Activated CD4-positive, alpha-beta T cell treated with anti-CD3 and anti-CD28 coated beads, Interleukin-2, Interleukin-6, amounts not matched to agents 100 ng/mL and 50 ng/mL, durations not matched to agents 16 hours and 8 hours (primary cell): ENCODE measurements at regions not wholly inside any gene's neighbourhood (a gene's known extent, or its start where the extent isn't known, plus 50 kb on each side); places are given as distances from the start of the nearest gene placed in this dataset.

Experiments used
- DNase-seq: peaks from one replicate; pipeline ENCODE4 v3.0.0-alpha.2; 2020

GRCh38 chr16:80066805-80067580, 466.5 kb upstream of the MAF start:
- no peak for DNase-seq

DNA sequence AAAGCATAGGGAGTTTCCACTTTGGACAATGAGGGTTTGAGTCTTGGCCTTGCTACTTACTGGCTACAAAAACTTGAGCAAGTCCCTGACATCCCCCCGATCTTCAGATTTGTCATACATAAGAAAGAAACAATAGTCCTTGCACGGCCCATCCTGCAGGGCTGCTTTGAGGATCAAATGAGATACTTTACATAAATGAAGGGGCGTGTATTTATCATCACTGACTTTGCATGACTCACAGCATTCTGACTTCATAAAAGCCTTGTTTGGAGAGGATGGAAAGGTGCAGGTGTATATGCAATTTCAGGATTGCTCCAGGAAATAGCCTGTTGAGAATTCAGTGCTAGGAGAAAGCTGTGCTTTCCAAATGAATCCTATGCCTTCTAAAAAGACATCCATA, 465.0 kb upstream of the MAF start:
- DNase-seq = no peak

GRCh38 chr16:80063713-80064069, 463.2 kb upstream of the MAF start:
- DNase-seq = no peak

- no peak for DNase-seq
Measured at GRCh38 chr16:80063031-80063712, 462.6 kb upstream of the MAF start.

GRCh38 chr16:80062361-80063030, 462.0 kb upstream of the MAF start:
- DNase-seq = no peak

DNA sequence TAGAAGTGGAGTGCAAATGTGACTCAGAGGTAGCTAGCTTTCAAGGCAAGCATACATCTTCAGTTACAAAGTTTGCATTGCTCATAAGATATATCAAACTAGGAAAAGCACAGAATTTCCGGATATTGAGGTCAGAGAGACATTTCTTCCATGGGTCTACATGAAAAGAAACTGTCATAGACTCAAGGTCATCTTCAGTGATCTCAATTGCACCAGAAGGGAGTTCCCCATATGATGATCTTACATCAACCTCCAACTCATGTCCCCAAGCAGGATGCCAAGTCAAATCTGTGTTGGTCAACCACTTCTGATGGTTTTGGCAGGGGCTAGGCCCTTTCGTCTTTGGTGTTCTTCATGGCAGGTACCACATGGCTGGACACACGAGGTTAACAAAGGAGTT, 459.9 kb upstream of the MAF start:
- peak; percentile 1 for DNase-seq

DNA sequence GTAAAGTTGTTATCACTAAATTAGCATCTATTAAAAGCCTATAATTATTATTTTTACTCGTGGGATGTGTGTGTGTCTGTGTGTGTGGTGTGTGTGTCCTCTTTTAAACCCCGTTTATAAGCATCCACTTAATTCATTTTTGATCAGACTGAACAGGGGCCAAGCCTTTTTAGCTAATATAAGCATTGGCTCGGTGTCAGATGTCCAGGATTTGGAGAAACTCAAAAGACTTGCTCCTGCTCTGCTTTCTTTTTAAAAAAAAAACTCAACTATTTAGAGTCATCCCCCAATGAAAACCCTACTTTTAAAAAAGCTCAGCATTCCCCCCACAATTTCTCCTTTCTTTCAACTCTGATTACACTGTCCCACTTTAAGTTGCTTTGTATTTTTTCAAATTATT, 459.3 kb upstream of the MAF start:
- no peak for DNase-seq

DNA sequence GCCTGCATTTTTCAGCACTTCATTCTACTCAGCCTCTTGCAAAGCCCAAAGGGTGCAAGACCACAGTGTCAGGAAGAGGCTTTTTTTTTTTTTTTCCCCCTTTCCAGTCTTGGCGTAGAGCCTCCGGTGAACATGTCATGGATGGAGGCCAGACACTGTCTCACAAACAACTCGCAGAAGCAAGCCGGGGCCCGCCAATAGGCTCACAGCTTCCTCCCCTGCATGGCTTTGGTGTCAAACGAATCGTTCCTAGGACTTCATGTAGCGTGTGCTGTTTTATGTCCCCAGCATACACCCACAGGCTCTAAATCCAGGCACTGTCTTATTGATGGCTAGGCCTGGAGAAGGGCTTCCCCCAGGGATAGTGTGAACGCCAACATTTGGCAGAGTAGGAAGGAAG, 457.7 kb upstream of the MAF start:
- DNase-seq = no peak

- DNase-seq = no peak
Measured at GRCh38 chr16:80056324-80056723, 455.8 kb upstream of the MAF start.

DNA sequence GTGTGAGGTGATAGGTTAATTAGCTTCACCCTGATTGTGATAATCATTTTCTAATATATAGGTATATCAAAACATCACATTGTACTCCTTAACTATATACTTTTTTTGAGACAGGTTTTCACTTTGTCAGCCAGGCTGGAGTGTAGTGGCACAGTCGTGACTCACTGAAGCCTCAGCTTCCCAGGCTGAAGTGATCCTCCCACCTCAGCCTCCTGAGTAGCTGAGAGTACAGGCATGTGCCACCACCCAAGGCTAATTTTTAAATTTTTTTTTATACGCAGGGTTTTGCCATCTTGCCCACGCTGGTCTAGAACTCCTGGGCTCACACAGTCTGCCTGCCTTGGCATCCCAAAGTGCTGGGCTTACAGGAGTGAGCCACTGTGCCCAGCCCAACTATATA, 455.3 kb upstream of the MAF start:
- DNase-seq = no peak

DNA sequence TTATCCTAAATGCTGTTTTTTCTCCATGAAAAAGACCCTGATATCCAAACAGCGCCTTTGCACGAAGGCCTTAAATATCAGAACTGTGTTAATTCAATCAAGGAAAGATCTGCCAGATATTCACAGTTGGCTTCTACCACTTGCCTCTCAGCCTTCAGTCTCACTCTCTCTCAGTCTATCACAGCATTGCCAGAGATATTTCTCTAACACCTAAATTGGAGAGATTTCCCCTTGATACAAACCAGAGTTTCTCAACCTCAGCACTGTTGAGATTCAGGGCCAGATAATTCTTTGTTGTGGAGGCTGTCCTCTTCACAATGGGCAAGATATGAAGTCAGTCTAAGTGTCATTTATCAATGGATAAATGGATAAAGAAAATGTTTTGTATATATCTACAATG, 454.1 kb upstream of the MAF start:
- no peak for DNase-seq

DNA sequence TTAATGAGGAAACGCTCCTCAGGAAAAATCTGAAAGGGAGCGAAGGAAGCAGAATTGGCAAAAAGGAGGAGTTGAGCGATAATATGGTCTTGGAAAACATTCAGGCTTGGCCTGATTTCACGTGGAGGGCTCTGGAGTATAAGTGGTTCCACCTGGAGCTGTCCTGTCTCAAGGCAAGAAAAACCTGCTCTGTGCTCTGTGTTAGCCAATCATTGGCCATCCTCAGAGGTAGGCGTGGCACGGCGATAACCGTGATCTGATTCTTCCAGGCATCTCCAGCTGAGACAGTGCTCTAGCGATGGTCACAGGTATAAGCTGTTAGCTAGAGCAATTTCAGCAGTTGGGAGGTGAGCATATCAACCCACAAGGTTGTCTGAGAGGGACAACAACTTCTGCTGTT, 450.5 kb upstream of the MAF start:
- DNase-seq = no peak

DNA sequence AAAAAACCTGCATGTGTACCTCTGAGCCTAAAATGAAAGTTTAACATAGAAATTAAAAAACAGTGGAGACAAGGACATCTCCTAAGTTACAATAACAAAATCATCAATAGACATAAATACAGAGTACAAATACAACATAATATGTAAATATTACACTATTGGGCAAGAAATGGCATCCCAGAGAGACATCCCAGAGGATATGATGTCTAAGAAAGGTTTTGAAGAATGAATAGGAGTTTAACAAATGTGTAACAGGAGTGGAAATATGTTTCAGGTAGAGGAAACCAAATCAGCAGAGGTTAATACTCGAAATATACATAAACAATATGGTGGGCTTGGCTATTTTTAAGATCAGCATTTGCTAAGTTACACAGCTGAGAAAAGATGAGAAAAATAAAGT, 447.7 kb upstream of the MAF start:
- no peak for DNase-seq

- DNase-seq = no peak
Measured at GRCh38 chr16:80047842-80048241, 447.3 kb upstream of the MAF start.

- no peak for DNase-seq
Measured at GRCh38 chr16:80046848-80047247, 446.3 kb upstream of the MAF start.

DNA sequence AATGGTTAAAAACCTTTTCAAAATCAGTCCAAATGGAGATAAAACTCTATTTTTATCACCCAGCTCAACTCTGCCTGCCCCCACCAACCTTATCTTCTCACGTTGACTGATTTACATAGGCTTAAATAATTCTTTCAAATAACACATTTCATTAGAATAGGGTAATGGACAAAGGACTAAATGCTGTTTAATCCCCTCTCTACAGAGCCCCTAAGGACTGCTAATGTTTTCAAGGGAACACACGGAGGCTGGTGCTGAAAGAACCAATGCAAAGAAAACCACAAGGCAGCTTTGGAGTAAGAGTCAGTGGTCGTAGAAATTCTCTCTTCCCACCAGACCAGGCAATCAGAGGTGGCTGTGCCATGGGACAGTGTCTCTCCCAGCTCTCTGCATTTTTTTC, 445.7 kb upstream of the MAF start:
- no peak for DNase-seq

DNA sequence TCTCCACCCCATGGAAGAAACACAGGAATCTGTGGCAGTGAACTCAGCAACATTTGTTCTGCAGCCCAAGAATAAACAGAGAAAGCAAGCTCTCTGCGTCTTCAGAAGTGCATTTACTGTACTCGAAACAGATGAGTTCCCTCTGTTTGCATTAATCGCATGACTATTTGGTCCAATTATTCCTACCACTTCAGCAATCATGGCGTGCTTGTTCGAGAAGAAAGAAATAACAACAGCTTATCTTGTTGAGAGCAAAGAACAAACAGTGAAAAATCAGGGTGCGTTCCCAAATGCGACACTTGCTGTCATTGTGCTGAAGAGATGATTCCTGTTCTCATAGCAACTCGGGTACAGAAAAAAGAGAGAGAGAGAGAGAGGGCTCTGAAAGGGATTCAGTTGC, 445.3 kb upstream of the MAF start:
- DNase-seq = no peak

GRCh38 chr16:80041410-80041809, 440.9 kb upstream of the MAF start:
- DNase-seq = no peak

- no peak for DNase-seq
Measured at GRCh38 chr16:80040814-80041213, 440.3 kb upstream of the MAF start.

DNA sequence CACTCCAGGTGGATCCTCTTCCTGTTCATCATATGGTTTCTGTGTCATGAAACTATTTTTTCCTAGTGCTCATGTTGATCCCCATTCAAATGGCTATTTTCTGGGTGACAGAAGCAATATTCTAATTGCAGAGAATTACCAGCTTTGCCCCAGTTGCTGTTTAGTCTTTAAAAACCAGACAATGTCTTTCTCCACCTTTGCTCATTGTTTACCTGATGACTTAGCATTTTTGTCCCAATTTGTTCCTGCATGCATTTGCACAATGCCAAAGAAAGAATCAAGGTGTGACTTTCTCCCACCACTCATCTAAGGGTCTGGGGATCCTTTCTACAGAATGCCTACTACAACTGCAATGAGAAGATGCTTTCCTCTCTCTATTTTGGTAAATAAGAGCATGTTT, 439.9 kb upstream of the MAF start:
- no peak for DNase-seq

DNA sequence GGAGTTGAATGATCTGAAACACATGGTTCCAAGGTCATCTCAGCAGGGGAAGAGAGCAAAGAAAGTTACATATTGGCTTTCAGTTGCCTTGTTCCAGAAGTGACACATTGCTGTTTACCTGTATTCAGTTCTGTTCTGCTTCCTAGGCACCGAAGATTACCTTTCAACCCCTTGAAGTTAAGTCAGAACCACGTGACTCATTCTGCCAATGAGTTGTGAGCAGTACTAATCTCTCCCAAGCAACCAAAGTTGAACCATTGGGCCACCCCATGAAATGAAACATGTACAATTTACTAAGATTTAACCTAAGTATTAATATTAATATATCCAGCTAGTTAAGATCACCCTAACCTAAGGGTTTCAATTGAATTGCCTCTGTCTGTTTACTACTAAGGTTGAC, 439.2 kb upstream of the MAF start:
- no peak for DNase-seq

DNA sequence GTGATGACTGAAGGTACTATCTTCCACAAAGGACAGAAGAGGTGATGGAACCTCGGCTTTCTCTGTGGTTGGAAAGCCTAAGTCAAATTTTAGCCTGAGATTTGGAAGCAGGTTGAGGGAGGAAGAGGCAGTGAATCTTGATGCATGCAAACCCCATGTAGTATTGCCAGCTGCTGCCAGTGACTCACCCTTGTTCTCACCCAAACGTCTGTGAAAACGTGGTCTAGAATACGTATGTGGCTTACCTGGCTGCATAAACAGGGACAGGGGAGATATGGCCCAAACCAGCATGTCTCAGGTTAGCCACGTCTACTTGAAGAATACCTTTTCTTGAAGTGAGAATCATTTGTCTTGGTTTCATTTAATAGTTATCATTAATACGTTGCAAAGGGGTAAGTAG, 438.0 kb upstream of the MAF start:
- no peak for DNase-seq

DNA sequence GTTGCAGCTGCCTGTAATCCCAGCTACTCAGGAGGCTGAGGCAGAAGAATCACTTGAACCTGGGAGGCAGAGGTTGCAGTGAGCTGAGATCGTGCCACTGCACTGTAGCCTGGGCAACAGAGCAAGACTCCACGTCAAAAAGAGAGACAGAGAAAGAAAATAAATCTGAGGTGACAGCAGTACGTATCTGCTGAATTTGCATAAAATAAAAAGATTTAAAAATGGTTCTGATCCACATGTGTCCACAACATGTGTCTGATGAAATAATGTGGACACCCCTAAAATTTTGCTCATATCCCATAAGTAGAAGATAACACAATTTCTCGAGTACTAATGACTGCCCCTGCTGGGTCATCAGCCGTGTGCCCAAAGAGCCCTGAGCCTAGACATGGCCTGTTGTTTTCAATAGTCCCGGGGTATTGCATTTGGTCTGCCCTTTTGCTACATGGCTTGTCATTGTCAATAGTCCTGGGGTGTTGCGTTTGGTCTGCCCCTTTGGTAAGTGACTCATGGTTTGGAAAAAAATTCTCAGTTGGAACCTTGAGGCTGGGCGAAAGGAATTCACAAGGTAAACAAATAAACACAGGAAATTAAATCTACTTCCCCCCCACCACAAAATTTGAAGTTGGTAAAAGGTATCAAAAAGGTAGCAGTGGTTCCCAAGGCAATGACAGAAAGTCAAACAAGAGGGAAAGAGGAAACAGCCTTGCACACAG, 434.6 kb upstream of the MAF start:
- DNase-seq = no peak

DNA sequence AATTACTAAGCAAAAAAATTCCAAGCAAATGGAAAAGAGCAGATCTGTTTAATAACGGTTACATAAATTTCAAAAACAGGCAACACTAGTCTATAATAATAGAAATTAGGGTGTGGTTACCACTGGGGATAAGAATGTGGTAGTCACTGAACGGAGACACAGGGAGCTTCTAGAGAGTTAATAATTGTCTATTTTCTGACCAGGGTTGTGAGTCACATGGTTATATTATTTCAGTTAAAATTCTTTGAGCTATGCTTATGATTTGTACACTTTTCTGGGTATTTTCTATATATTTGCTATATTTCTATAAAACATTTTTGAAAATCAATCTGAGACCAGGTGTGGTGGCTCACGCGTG, 433.9 kb upstream of the MAF start:
- no peak for DNase-seq
